ENCODE measurements at regions not wholly inside any gene's neighbourhood (a gene's known extent, or its start where the extent isn't known, plus 50 kb on each side); places are given as distances from the start of the nearest gene placed in this dataset.

DNA sequence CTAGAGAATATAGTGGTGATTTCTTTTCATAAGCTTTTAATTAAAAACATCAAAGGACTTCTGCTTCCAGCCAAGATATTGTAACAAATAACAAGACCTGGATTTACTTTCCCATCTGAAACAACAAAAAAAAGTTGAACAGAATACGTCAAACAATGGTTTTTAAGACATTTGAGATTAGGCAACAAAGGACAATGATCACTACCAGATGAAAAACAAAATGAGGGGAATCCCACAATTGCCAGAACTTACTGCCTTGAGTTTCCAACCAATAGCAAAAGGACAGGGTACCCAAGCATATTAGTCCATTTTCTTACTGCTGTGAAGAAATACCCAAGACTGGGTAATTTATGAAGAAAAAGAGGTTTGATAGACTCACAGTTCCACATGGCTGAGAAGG lies 341.4 kb upstream of the INTU start:
- TF ChIP-seq, protein P1, sequence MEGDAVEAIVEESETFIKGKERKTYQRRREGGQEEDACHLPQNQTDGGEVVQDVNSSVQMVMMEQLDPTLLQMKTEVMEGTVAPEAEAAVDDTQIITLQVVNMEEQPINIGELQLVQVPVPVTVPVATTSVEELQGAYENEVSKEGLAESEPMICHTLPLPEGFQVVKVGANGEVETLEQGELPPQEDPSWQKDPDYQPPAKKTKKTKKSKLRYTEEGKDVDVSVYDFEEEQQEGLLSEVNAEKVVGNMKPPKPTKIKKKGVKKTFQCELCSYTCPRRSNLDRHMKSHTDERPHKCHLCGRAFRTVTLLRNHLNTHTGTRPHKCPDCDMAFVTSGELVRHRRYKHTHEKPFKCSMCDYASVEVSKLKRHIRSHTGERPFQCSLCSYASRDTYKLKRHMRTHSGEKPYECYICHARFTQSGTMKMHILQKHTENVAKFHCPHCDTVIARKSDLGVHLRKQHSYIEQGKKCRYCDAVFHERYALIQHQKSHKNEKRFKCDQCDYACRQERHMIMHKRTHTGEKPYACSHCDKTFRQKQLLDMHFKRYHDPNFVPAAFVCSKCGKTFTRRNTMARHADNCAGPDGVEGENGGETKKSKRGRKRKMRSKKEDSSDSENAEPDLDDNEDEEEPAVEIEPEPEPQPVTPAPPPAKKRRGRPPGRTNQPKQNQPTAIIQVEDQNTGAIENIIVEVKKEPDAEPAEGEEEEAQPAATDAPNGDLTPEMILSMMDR (IDR thresholded peaks at IDR 0.05) = no peak
- TF ChIP-seq POLR2A (IDR thresholded peaks at IDR 0.05) (no peak), POLR2AphosphoS5 (IDR thresholded peaks at IDR 0.05) (no peak), EP300 (IDR thresholded peaks at IDR 0.05) (no peak)
